WTC11 (cell line): ENCODE measurements at regions not wholly inside any gene's neighbourhood (a gene's known extent, or its start where the extent isn't known, plus 50 kb on each side); places are given as distances from the start of the nearest gene placed in this dataset.

Experiments used
- CTCF ChIP-seq: fragments of 200-600 bp; IDR thresholded peaks from 2 replicates; pipeline ENCODE4 v1.8.0; 2022; ENCODE audit warnings: antibody characterized with exemption
- IRF2 ChIP-seq: sonication (generic); formaldehyde crosslinking; IDR thresholded peaks from 2 replicates; pipeline ENCODE4 v1.8.0; 2022; ENCODE audit warnings: low read depth, missing genetic modification reagents, borderline replicate concordance
- NFE2L1 ChIP-seq: sonication (generic); formaldehyde crosslinking; IDR thresholded peaks from 2 replicates; pipeline ENCODE4 v1.8.1; 2023; ENCODE audit warnings: missing genetic modification reagents
- USF1 ChIP-seq: sonication (generic); formaldehyde crosslinking; IDR thresholded peaks from 2 replicates; pipeline ENCODE4 v1.8.0; 2022; ENCODE audit warnings: mild to moderate bottlenecking, missing genetic modification reagents

- TF ChIP-seq CTCF (no peak), NFE2L1 (CRISPR knock-in tag) (no peak), USF1 (no peak), IRF2 (CRISPR knock-in tag) (no peak)
Measured at GRCh38 chr18:9009703-9010488, 92.6 kb upstream of the NDUFV2 start.
